ENCODE measurements at regions not wholly inside any gene's neighbourhood (a gene's known extent, or its start where the extent isn't known, plus 50 kb on each side); places are given as distances from the start of the nearest gene placed in this dataset.

- no peak overlapping the region for H3K27ac ChIP-seq (ENCODE audit: low read depth in 1 of 2, low read length in 2 of 2)
- no peak overlapping the region for H3K4me3 ChIP-seq (replicated peaks in 1 of 3; ENCODE audit: low read depth in 2 of 3, low read length in 3 of 3)
- Mint-ChIP-seq H3K4me1 (peaks cover 6% of the 10 kb centered on the region), H3K27me3 (ENCODE audit: low read depth in 3 of 3) (no peaks in the 10 kb centered on the region), H3K4me3 (no peak overlapping the region), H3K36me3 (no peaks in the 10 kb centered on the region), H3K27ac (peak overlapping the region in 1 of 7 donors; percentile 10), H3K9me3 (peaks cover 0 to 8% (median 0%) of the 10 kb centered on the region in 7 donors)
- no peaks in the 10 kb centered on the region for H3K79me2 ChIP-seq (ENCODE audit: insufficient read depth, low read length)
- TF ChIP-seq, protein P1, sequence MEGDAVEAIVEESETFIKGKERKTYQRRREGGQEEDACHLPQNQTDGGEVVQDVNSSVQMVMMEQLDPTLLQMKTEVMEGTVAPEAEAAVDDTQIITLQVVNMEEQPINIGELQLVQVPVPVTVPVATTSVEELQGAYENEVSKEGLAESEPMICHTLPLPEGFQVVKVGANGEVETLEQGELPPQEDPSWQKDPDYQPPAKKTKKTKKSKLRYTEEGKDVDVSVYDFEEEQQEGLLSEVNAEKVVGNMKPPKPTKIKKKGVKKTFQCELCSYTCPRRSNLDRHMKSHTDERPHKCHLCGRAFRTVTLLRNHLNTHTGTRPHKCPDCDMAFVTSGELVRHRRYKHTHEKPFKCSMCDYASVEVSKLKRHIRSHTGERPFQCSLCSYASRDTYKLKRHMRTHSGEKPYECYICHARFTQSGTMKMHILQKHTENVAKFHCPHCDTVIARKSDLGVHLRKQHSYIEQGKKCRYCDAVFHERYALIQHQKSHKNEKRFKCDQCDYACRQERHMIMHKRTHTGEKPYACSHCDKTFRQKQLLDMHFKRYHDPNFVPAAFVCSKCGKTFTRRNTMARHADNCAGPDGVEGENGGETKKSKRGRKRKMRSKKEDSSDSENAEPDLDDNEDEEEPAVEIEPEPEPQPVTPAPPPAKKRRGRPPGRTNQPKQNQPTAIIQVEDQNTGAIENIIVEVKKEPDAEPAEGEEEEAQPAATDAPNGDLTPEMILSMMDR (IDR thresholded peaks at IDR 0.05) = no peak
- no peak overlapping the region for H3K9ac ChIP-seq (ENCODE audit: insufficient read depth, low read length, poor library complexity, severe bottlenecking)
- no peaks in the 10 kb centered on the region for H3K4me1 ChIP-seq (ENCODE audit: control insufficient read depth in 1 of 2, insufficient read depth in 2 of 2, low read length in 2 of 2)
- H3K9me3 ChIP-seq (replicated peaks in 1 of 2; ENCODE audit: control insufficient read depth in 1 of 2, insufficient read depth in 1 of 2, low read length in 2 of 2) = no peaks in the 10 kb centered on the region
- no CpG with 5 or more reads among the region's 1 CpG for WGBS (ENCODE audit: insufficient coverage)
- intact Hi-C loops (cut with micrococcal nuclease) = loop anchor here in 1 of 2 donors (5.0 kb wide), 1 partner anchor 150 kb away; no protein-coding TSS in a partner anchor
- no peak overlapping the region for H2AFZ ChIP-seq (ENCODE audit: insufficient read depth, low read depth, low read length, poor library complexity, severe bottlenecking)
- peak in 1 of 3 donors; percentile 45 for DNase-seq
- no peak overlapping the region for H3K4me2 ChIP-seq (replicated peaks; ENCODE audit: extremely low read depth, low read length, poor library complexity, severe bottlenecking)
- no peaks in the 10 kb centered on the region for H4K20me1 ChIP-seq (ENCODE audit: insufficient read depth, low read length)
- no peaks in the 10 kb centered on the region for H3K27me3 ChIP-seq (ENCODE audit: control insufficient read depth in 2 of 2, insufficient read depth in 2 of 2, low read length in 2 of 2)
- no peaks in the 10 kb centered on the region for H3K36me3 ChIP-seq (replicated peaks in 1 of 2; ENCODE audit: control insufficient read depth in 1 of 2, insufficient read depth in 2 of 2, low read length in 2 of 2)
Measured at GRCh38 chr4:15242021-15242420, 185.8 kb upstream of the C1QTNF7 start.

DNA sequence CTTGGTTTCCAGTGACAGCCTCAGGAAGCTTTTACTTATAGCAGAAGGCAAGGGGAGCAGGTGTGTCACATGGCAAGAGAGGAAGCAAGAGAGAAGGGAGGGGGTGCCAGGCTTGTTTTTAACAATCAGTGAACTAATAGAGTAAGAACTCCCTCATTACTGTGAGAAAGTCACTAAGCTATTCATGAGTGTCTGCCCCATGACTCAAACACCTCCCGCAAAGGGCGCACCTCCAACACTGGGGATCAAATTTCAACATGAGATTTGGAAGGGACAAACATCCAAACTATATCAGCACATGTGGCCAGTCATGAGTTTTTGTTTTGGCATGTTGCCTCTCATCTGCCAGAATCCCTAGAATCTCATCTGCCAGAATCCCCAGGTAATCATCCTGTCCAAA is 183.5 kb upstream of the C1QTNF7 start:
- no peaks in the 10 kb centered on the region for H4K20me1 ChIP-seq (ENCODE audit: insufficient read depth, low read length)
- WGBS (ENCODE audit: insufficient coverage) = 100% methylated on average over 2 of the region's 2 CpGs
- H2AFZ ChIP-seq (ENCODE audit: insufficient read depth, low read depth, low read length, poor library complexity, severe bottlenecking) = no peak overlapping the region
- DNase-seq = no peak
- Mint-ChIP-seq H3K27me3 (ENCODE audit: low read depth in 3 of 3) (no peaks in the 10 kb centered on the region), H3K4me1 (peaks cover 2% of the 10 kb centered on the region), H3K4me3 (no peak overlapping the region), H3K27ac (peak overlapping the region in 1 of 7 donors; percentile 1), H3K36me3 (no peaks in the 10 kb centered on the region), H3K9me3 (peaks cover 0 to 8% (median 0%) of the 10 kb centered on the region in 7 donors)
- no peaks in the 10 kb centered on the region for H3K27me3 ChIP-seq (ENCODE audit: control insufficient read depth in 2 of 2, insufficient read depth in 2 of 2, low read length in 2 of 2)
- no peak overlapping the region for H3K9ac ChIP-seq (ENCODE audit: insufficient read depth, low read length, poor library complexity, severe bottlenecking)
- no peak overlapping the region for H3K27ac ChIP-seq (ENCODE audit: low read depth in 1 of 2, low read length in 2 of 2)
- H3K4me2 ChIP-seq (replicated peaks; ENCODE audit: extremely low read depth, low read length, poor library complexity, severe bottlenecking) = no peak overlapping the region
- TF ChIP-seq, protein P1 (IDR thresholded peaks at IDR 0.05) = no peak
- H3K4me1 ChIP-seq (ENCODE audit: control insufficient read depth in 1 of 2, insufficient read depth in 2 of 2, low read length in 2 of 2) = no peaks in the 10 kb centered on the region
- intact Hi-C loops (cut with micrococcal nuclease) = loop anchor here in 1 of 2 donors (5.0 kb wide), 1 partner anchor 148 kb away; no protein-coding TSS in a partner anchor
- no peak overlapping the region for H3K4me3 ChIP-seq (replicated peaks in 1 of 3; ENCODE audit: low read depth in 2 of 3, low read length in 3 of 3)
- no peaks in the 10 kb centered on the region for H3K36me3 ChIP-seq (replicated peaks in 1 of 2; ENCODE audit: control insufficient read depth in 1 of 2, insufficient read depth in 2 of 2, low read length in 2 of 2)
- no peaks in the 10 kb centered on the region for H3K9me3 ChIP-seq (replicated peaks in 1 of 2; ENCODE audit: control insufficient read depth in 1 of 2, insufficient read depth in 1 of 2, low read length in 2 of 2)
- H3K79me2 ChIP-seq (ENCODE audit: insufficient read depth, low read length) = no peaks in the 10 kb centered on the region

Data from CD14-positive monocyte (primary cell).